CD4-positive, alpha-beta T cell (primary cell): ENCODE measurements at regions not wholly inside any gene's neighbourhood (a gene's known extent, or its start where the extent isn't known, plus 50 kb on each side); places are given as distances from the start of the nearest gene placed in this dataset.

Experiments used
- ATAC-seq: fragments of 200-7000 bp; cut with Tn5 transposase; one replicate; pipeline ENCODE4 v1.10.0; 2022; ENCODE audit warnings: mild to moderate bottlenecking; ENCODE audit not compliant: poor library complexity
- CTCF ChIA-PET: fragments of 350-600 bp; sonication (Branson Sonifier 250); formaldehyde crosslinking; loops from one replicate; lab custom pipeline; 2021; ENCODE audit warnings: antibody characterized with exemption, inconsistent platforms; lab: Charles Lee
- POLR2A ChIA-PET: fragments of 350-600 bp; sonication (Branson Sonifier 250); formaldehyde crosslinking; loops from one replicate; lab custom pipeline; 2021; ENCODE audit warnings: antibody characterized with exemption, inconsistent platforms; lab: Charles Lee
- DNase-seq, 14 experiments: peaks; one replicate each; pipeline ENCODE4 v3.0.0-alpha.2; 2013 to 2020; ENCODE audit warnings: mixed read lengths in 2 of 14
- H3K27ac ChIP-seq, 2 donors: one replicate each; pipeline versions ENCODE4 v1.5.1 to v1.7.0; 2013; ENCODE audit warnings: low read length in 2 of 2, low read depth in 1 of 2, mild to moderate bottlenecking in 1 of 2
- H3K27me3 ChIP-seq, 2 experiments: 1 replicate in 1 of 2; 2 replicates in 1 of 2; pipeline versions ENCODE4 v1.6.1 to v1.7.0; 2013; ENCODE audit warnings: low read length in 2 of 2, control low read depth in 1 of 2, mild to moderate bottlenecking in 1 of 2, moderate library complexity in 1 of 2; ENCODE audit not compliant: insufficient read depth in 2 of 2, control insufficient read depth in 1 of 2
- H3K36me3 ChIP-seq: one replicate; pipeline ENCODE4 v1.6.1; 2013; ENCODE audit warnings: low read length, control low read depth; ENCODE audit not compliant: insufficient read depth
- H3K4me1 ChIP-seq: one replicate; pipeline ENCODE4 v1.6.1; 2013; ENCODE audit warnings: low read length, control low read depth; ENCODE audit not compliant: insufficient read depth
- H3K4me3 ChIP-seq: one replicate; pipeline ENCODE4 v1.5.1; 2013; ENCODE audit warnings: mild to moderate bottlenecking, low read length, moderate library complexity
- H3K9me3 ChIP-seq, 2 experiments: 1 replicate in 1 of 2; 2 replicates in 1 of 2; pipeline versions ENCODE4 v1.6.1 to v1.7.0; 2013; ENCODE audit warnings: low read length in 2 of 2, mild to moderate bottlenecking in 2 of 2, control low read depth in 1 of 2, moderate library complexity in 1 of 2; ENCODE audit not compliant: control insufficient read depth in 1 of 2, insufficient read depth in 1 of 2
- H3K27ac Mint-ChIP-seq: one replicate; pipeline ENCODE4 v1.8.0; 2020; ENCODE audit warnings: mixed read lengths
- H3K27me3 Mint-ChIP-seq: one replicate; pipeline ENCODE4 v1.8.0; 2021; ENCODE audit warnings: mixed read lengths
- H3K36me3 Mint-ChIP-seq: one replicate; pipeline ENCODE4 v1.8.0; 2021; ENCODE audit warnings: low read depth, mixed read lengths
- H3K4me1 Mint-ChIP-seq: one replicate; pipeline ENCODE4 v1.8.0; 2021; ENCODE audit warnings: low read depth, mixed read lengths
- H3K4me3 Mint-ChIP-seq: one replicate; pipeline ENCODE4 v1.8.0; 2020; ENCODE audit warnings: mild to moderate bottlenecking, mixed read lengths
- H3K9me3 Mint-ChIP-seq: one replicate; pipeline ENCODE4 v1.8.0; 2020; ENCODE audit warnings: mixed read lengths
- CTCF ChIP-seq: fragments of 200-600 bp; IDR thresholded peaks from one replicate; pipeline ENCODE4 v1.8.0; 2022; ENCODE audit warnings: antibody characterized with exemption, mild to moderate bottlenecking
- intact Hi-C, 2 experiments: fragments of 100-400 bp; cut with DNase I in 1 of 2; cut with micrococcal nuclease in 1 of 2; formaldehyde crosslinking; loops; one replicate each; pipeline versions ENCODE4 v1.15.1 to v1.9.0; 2023 to 2025; cut with DNase I, micrococcal nuclease

- Histone ChIP-seq H3K27ac (no peak overlapping the region), H3K27me3 (no peaks in the 10 kb centered on the region), H3K36me3 (no peaks in the 10 kb centered on the region), H3K4me1 (no peaks in the 10 kb centered on the region), H3K4me3 (no peak overlapping the region), H3K9me3 (peaks cover 0 to 26% of the 10 kb centered on the region in 2 experiments)
- no peak overlapping the region for H3K4me3 Mint-ChIP-seq
- H3K27ac Mint-ChIP-seq = no peak overlapping the region
- no peak for TF ChIP-seq CTCF
- no peaks in the 10 kb centered on the region for H3K36me3 Mint-ChIP-seq
- H3K9me3 Mint-ChIP-seq = peaks cover 2% of the 10 kb centered on the region
- DNase-seq = no peak
- H3K27me3 Mint-ChIP-seq = no peaks in the 10 kb centered on the region
- POLR2A ChIA-PET = no interaction called here
- ATAC-seq = no peak
- CTCF ChIA-PET = no interaction called here
- intact Hi-C loops = no loop called here
- H3K4me1 Mint-ChIP-seq = no peaks in the 10 kb centered on the region
Observed at GRCh38 chr13:89783221-89783755, 1564.2 kb upstream of the MIR17HG start.

DNA sequence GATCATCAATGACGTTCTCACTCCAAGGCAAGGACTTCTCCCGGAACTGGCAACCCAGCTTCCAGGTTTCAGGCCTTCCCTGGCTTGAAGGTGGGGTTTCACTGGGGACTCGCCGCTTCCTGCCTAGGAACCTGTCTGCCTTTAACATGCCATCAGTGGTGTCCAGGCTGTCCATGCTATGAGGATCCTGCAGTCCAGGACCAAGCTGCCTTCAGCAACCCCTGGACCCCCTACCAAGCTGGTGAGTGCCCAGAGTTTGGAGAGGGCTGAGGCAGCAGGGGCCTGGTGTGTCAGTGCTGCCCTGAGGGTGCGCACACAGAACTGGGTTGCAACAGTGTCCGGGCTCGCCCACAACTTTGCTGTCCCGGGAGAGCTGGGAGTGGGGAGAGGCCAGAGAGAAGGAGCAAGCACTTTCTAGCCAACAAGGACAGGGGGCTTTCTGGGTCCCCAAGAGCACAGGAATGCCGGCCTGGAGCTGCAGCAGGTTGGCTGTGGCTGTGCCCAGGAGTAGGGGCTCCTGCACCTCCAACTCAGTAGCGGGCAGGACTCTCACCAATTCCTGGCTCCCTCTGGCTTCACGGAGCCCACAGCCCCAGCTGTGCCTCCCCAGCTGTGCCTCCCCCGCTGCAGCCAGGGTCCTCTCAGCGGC, 1563.2 kb upstream of the MIR17HG start:
- peaks cover 4% of the 10 kb centered on the region for H3K9me3 Mint-ChIP-seq
- Histone ChIP-seq H3K4me1 (no peaks in the 10 kb centered on the region), H3K9me3 (peaks cover 0 to 26% of the 10 kb centered on the region in 2 experiments), H3K36me3 (no peaks in the 10 kb centered on the region), H3K4me3 (no peak overlapping the region), H3K27ac (no peak overlapping the region), H3K27me3 (no peaks in the 10 kb centered on the region)
- intact Hi-C loops = no loop called here
- no peak for DNase-seq
- H3K27me3 Mint-ChIP-seq = no peaks in the 10 kb centered on the region
- TF ChIP-seq CTCF = no peak
- CTCF ChIA-PET = no interaction called here
- H3K4me3 Mint-ChIP-seq = no peak overlapping the region
- H3K36me3 Mint-ChIP-seq = no peaks in the 10 kb centered on the region
- POLR2A ChIA-PET = no interaction called here
- H3K4me1 Mint-ChIP-seq = no peaks in the 10 kb centered on the region
- H3K27ac Mint-ChIP-seq = no peak overlapping the region
- ATAC-seq = no peak

- Mint-ChIP-seq H3K36me3 (no peaks in the 10 kb centered on the region), H3K4me3 (no peak overlapping the region), H3K27me3 (no peaks in the 10 kb centered on the region), H3K27ac (no peak overlapping the region), H3K4me1 (no peaks in the 10 kb centered on the region), H3K9me3 (peaks cover 4% of the 10 kb centered on the region)
- Histone ChIP-seq H3K4me1 (no peaks in the 10 kb centered on the region), H3K36me3 (no peaks in the 10 kb centered on the region), H3K27me3 (no peaks in the 10 kb centered on the region), H3K9me3 (peaks cover 0 to 26% of the 10 kb centered on the region in 2 experiments), H3K27ac (no peak overlapping the region), H3K4me3 (no peak overlapping the region)
- POLR2A ChIA-PET = no interaction called here
- TF ChIP-seq CTCF = no peak
- ATAC-seq = no peak
- intact Hi-C loops = no loop called here
- CTCF ChIA-PET = no interaction called here
- DNase-seq = no peak
Observed at GRCh38 chr13:89786531-89786930, 1561.0 kb upstream of the MIR17HG start.
